PC-9 (cell line): ENCODE measurements at regions not wholly inside any gene's neighbourhood (a gene's known extent, or its start where the extent isn't known, plus 50 kb on each side); places are given as distances from the start of the nearest gene placed in this dataset.

Experiments used
- BruUV-seq: library from RNA; stranded (reverse); fragments of 400-500 nt; replicated peaks from 2 replicates; lab custom pipeline; 2021; lab: Mats Ljungman, UMichigan
- CTCF ChIA-PET: fragments of 300-600 bp; sonication (Branson Sonifier 250); formaldehyde crosslinking; loops from one replicate; lab custom pipeline; 2022; ENCODE audit warnings: antibody characterized with exemption; lab: Charles Lee
- POLR2A ChIA-PET: fragments of 300-600 bp; sonication (Branson Sonifier 250); formaldehyde crosslinking; loops from one replicate; lab custom pipeline; 2022; ENCODE audit warnings: antibody characterized with exemption; ENCODE audit not compliant: unreplicated experiment; lab: Charles Lee
- DNase-seq, 2 experiments: peaks; one replicate each; pipeline versions ENCODE4 v3.0.0 to v3.0.0-alpha.2; 2015 to 2022; ENCODE audit warnings: mixed read lengths in 1 of 2
- H2AFZ ChIP-seq: fragments of 200-600 bp; sonication (generic); 2 replicates; pipeline ENCODE4 v1.8.1; 2017; ENCODE audit warnings: antibody characterized with exemption
- H3F3A ChIP-seq: fragments of 200-600 bp; sonication (generic); 2 replicates; pipeline ENCODE4 v1.8.1; 2017; ENCODE audit warnings: antibody characterized with exemption, mild to moderate bottlenecking, low read depth; ENCODE audit not compliant: insufficient read depth
- H3K27ac ChIP-seq: fragments of 200-600 bp; sonication (generic); 2 replicates; pipeline ENCODE4 v1.6.1; 2016; ENCODE audit warnings: mixed run types
- H3K27me3 ChIP-seq: fragments of 200-600 bp; sonication (generic); 2 replicates; pipeline ENCODE4 v1.6.1; 2016; ENCODE audit warnings: low read depth, mixed run types; ENCODE audit not compliant: insufficient read depth
- H3K36me3 ChIP-seq: fragments of 200-600 bp; sonication (generic); 2 replicates; pipeline ENCODE4 v1.6.1; 2016; ENCODE audit warnings: low read depth, mixed run types
- H3K4me1 ChIP-seq: fragments of 200-600 bp; sonication (generic); replicated peaks from 2 replicates; pipeline ENCODE4 v1.6.1; 2016; ENCODE audit warnings: mixed run types; ENCODE audit not compliant: insufficient read depth
- H3K4me2 ChIP-seq: fragments of 200-600 bp; sonication (generic); 2 replicates; pipeline ENCODE4 v1.6.1; 2017; ENCODE audit warnings: mixed run types
- H3K4me3 ChIP-seq: fragments of 200-600 bp; sonication (generic); 2 replicates; pipeline ENCODE4 v1.6.1; 2016; ENCODE audit warnings: mixed run types
- H3K79me2 ChIP-seq: fragments of 200-600 bp; sonication (generic); 2 replicates; pipeline ENCODE4 v1.6.1; 2017; ENCODE audit warnings: low read depth, mixed run types
- H3K9me2 ChIP-seq: fragments of 200-600 bp; sonication (generic); 2 replicates; pipeline ENCODE4 v1.8.1; 2017; ENCODE audit warnings: mild to moderate bottlenecking; ENCODE audit not compliant: insufficient read depth
- H3K9me3 ChIP-seq: fragments of 200-600 bp; sonication (generic); 2 replicates; pipeline ENCODE4 v1.8.1; 2016; ENCODE audit warnings: low read depth; ENCODE audit not compliant: insufficient read depth
- H4K20me1 ChIP-seq: fragments of 200-600 bp; sonication (generic); 2 replicates; pipeline ENCODE4 v1.8.1; 2017; ENCODE audit not compliant: insufficient read depth
- EZH2 ChIP-seq: fragments of 200-600 bp; sonication (generic); IDR thresholded peaks from 2 replicates; pipeline ENCODE4 v1.8.0; 2017; ENCODE audit warnings: antibody characterized with exemption, low read depth
- intact Hi-C: fragments of 100-400 bp; cut with micrococcal nuclease; formaldehyde crosslinking; loops from one replicate; pipeline ENCODE4 v1.10.0; 2022; ENCODE audit not compliant: unreplicated experiment
- TF ChIP-seq, protein P1 (sequence below): fragments of 200-600 bp; sonication (generic); conservative IDR thresholded peaks from 2 replicates; pipeline ENCODE4 v1.6.1; 2017; ENCODE audit warnings: mixed run types, antibody characterized with exemption, mild to moderate bottlenecking, moderate library complexity

- no peak overlapping the region for H3K4me3 ChIP-seq
- CTCF ChIA-PET, result no interaction called here
- H3F3A ChIP-seq, result no peaks in the 10 kb centered on the region
- POLR2A ChIA-PET, result no interaction called here
- no peaks in the 10 kb centered on the region for H3K9me3 ChIP-seq
- no TSS peak for BruUV-seq
- H3K4me2 ChIP-seq, result no peak overlapping the region
- no peaks in the 10 kb centered on the region for H3K79me2 ChIP-seq
- intact Hi-C loops, result no loop called here
- no peak for DNase-seq
- H3K4me1 ChIP-seq, result no peaks in the 10 kb centered on the region
- no peak overlapping the region for H3K27ac ChIP-seq
- no peaks in the 10 kb centered on the region for H3K9me2 ChIP-seq
- no peak overlapping the region for H2AFZ ChIP-seq
- no peaks in the 10 kb centered on the region for H4K20me1 ChIP-seq
- no peaks in the 10 kb centered on the region for H3K36me3 ChIP-seq
- H3K27me3 ChIP-seq, result no peaks in the 10 kb centered on the region
- TF ChIP-seq EZH2, result no peak
- TF ChIP-seq, protein P1, sequence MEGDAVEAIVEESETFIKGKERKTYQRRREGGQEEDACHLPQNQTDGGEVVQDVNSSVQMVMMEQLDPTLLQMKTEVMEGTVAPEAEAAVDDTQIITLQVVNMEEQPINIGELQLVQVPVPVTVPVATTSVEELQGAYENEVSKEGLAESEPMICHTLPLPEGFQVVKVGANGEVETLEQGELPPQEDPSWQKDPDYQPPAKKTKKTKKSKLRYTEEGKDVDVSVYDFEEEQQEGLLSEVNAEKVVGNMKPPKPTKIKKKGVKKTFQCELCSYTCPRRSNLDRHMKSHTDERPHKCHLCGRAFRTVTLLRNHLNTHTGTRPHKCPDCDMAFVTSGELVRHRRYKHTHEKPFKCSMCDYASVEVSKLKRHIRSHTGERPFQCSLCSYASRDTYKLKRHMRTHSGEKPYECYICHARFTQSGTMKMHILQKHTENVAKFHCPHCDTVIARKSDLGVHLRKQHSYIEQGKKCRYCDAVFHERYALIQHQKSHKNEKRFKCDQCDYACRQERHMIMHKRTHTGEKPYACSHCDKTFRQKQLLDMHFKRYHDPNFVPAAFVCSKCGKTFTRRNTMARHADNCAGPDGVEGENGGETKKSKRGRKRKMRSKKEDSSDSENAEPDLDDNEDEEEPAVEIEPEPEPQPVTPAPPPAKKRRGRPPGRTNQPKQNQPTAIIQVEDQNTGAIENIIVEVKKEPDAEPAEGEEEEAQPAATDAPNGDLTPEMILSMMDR, result no peak
Measured at GRCh38 chr6:155955038-155955437, 499.4 kb upstream of the NOX3 start.

- no TSS peak for BruUV-seq
- Histone ChIP-seq H3K79me2 (no peaks in the 10 kb centered on the region), H3K4me2 (no peak overlapping the region), H3K4me1 (no peaks in the 10 kb centered on the region), H3K36me3 (no peaks in the 10 kb centered on the region), H3K27me3 (no peaks in the 10 kb centered on the region), H3F3A (no peaks in the 10 kb centered on the region), H3K27ac (no peak overlapping the region), H3K4me3 (no peak overlapping the region), H3K9me2 (no peaks in the 10 kb centered on the region), H4K20me1 (no peaks in the 10 kb centered on the region), H2AFZ (no peak overlapping the region), H3K9me3 (no peaks in the 10 kb centered on the region)
- intact Hi-C loops, result no loop called here
- ChIA-PET POLR2A (no interaction called here), CTCF (no interaction called here)
- DNase-seq, result no peak
- TF ChIP-seq, protein P1, result no peak
- TF ChIP-seq EZH2, result no peak
Measured at GRCh38 chr6:155954149-155954548, 498.5 kb upstream of the NOX3 start.

DNA sequence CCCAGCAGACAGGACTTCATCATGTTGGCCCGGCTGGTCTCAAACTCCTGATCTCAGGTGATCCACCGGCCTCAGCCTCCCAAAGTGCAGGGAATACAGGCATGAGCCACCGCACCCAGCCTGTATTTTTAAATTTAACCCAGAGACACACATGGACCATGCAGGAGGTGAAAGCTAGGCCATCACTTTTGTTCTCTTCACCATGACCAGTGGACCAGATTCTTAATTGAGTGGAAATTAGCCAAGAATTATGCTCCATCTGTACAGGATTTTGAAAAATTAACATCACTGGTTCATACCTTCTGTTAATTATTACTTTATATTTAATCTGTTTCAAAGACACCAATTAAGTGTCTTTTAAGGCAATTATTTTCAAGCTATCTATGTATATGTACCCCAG, 493.6 kb upstream of the NOX3 start:
- BruUV-seq, result no TSS peak
- Histone ChIP-seq H3K4me2 (no peak overlapping the region), H3K4me3 (no peak overlapping the region), H3K79me2 (no peaks in the 10 kb centered on the region), H3K36me3 (no peaks in the 10 kb centered on the region), H3K27me3 (no peaks in the 10 kb centered on the region), H3K9me2 (no peaks in the 10 kb centered on the region), H4K20me1 (no peaks in the 10 kb centered on the region), H3K9me3 (peaks cover 6% of the 10 kb centered on the region; the same call in 1 of the 2 replicates), H3K27ac (no peak overlapping the region), H3K4me1 (no peaks in the 10 kb centered on the region), H2AFZ (no peak overlapping the region), H3F3A (no peaks in the 10 kb centered on the region)
- ChIA-PET CTCF (no interaction called here), POLR2A (no interaction called here)
- no peak for DNase-seq
- TF ChIP-seq EZH2, result no peak
- TF ChIP-seq, protein P1, result no peak
- intact Hi-C loops, result no loop called here
